CD14-positive monocyte (primary cell): ENCODE measurements at regions not wholly inside any gene's neighbourhood (a gene's known extent, or its start where the extent isn't known, plus 50 kb on each side); places are given as distances from the start of the nearest gene placed in this dataset.

ENCODE experiments used
- DNase-seq, 3 donors: peaks; one replicate each; pipeline ENCODE4 v3.0.0-alpha.2; 2011 to 2022
- H2AFZ ChIP-seq: 2 replicates; pipeline ENCODE4 v1.6.0; 2012; ENCODE audit warnings: mild to moderate bottlenecking, low read depth, low read length, inconsistent platforms; ENCODE audit not compliant: insufficient read depth, poor library complexity, severe bottlenecking
- H3K27ac ChIP-seq, 2 donors: 1 replicate in 1 of 2; 2 replicates in 1 of 2; pipeline ENCODE4 v1.5.1; 2012 to 2013; ENCODE audit warnings: low read length in 2 of 2, control low read depth in 1 of 2, inconsistent platforms in 1 of 2, low read depth in 1 of 2, mild to moderate bottlenecking in 1 of 2
- H3K27me3 ChIP-seq, 2 donors: one replicate each; pipeline versions ENCODE4 v1.6.0 to v1.6.1; 2011 to 2013; ENCODE audit warnings: low read length in 2 of 2; ENCODE audit not compliant: control insufficient read depth in 2 of 2, insufficient read depth in 2 of 2
- H3K36me3 ChIP-seq, 2 donors: replicated peaks in 1 of 2; 1 replicate in 1 of 2; 2 replicates in 1 of 2; pipeline versions ENCODE4 v1.5.1 to v1.6.1; 2012 to 2013; ENCODE audit warnings: low read length in 2 of 2, control low read depth in 1 of 2, inconsistent platforms in 1 of 2, mild to moderate bottlenecking in 1 of 2; ENCODE audit not compliant: insufficient read depth in 2 of 2, control insufficient read depth in 1 of 2
- H3K4me1 ChIP-seq, 2 donors: 1 replicate in 1 of 2; 2 replicates in 1 of 2; pipeline versions ENCODE4 v1.5.1 to v1.6.1; 2012 to 2013; ENCODE audit warnings: low read length in 2 of 2, control low read depth in 1 of 2, inconsistent platforms in 1 of 2, mild to moderate bottlenecking in 1 of 2, moderate library complexity in 1 of 2; ENCODE audit not compliant: insufficient read depth in 2 of 2, control insufficient read depth in 1 of 2
- H3K4me2 ChIP-seq: replicated peaks from 2 replicates; pipeline ENCODE3; 2012; ENCODE audit warnings: low read length, moderate library complexity, mild to moderate bottlenecking; ENCODE audit not compliant: poor library complexity, severe bottlenecking; ENCODE audit errors: extremely low read depth
- H3K4me3 ChIP-seq, 3 experiments: fragments of 200-600 bp in 1 of 3; sonication (generic) in 1 of 3; replicated peaks in 1 of 3; 1 replicate in 2 of 3; 2 replicates in 1 of 3; pipeline ENCODE4 v1.5.1; 2011 to 2013; ENCODE audit warnings: low read length in 3 of 3, mild to moderate bottlenecking in 3 of 3, control low read depth in 2 of 3, low read depth in 2 of 3, inconsistent platforms in 1 of 3, moderate library complexity in 1 of 3
- H3K79me2 ChIP-seq: 2 replicates; pipeline ENCODE4 v1.6.0; 2012; ENCODE audit warnings: mild to moderate bottlenecking, control low read depth, inconsistent platforms, low read length, moderate library complexity; ENCODE audit not compliant: insufficient read depth
- H3K9ac ChIP-seq: 2 replicates; pipeline ENCODE4 v1.6.0; 2017; ENCODE audit warnings: low read length, mild to moderate bottlenecking; ENCODE audit not compliant: insufficient read depth, poor library complexity, severe bottlenecking
- H3K9me3 ChIP-seq, 2 donors: replicated peaks in 1 of 2; 1 replicate in 1 of 2; 2 replicates in 1 of 2; pipeline versions ENCODE4 v1.5.1 to v1.6.1; 2012 to 2013; ENCODE audit warnings: low read length in 2 of 2, control low read depth in 1 of 2; ENCODE audit not compliant: control insufficient read depth in 1 of 2, insufficient read depth in 1 of 2
- H4K20me1 ChIP-seq: 2 replicates; pipeline ENCODE4 v1.6.0; 2012; ENCODE audit warnings: mild to moderate bottlenecking, low read length, control low read depth, moderate library complexity; ENCODE audit not compliant: insufficient read depth
- H3K27ac Mint-ChIP-seq, 7 donors: one replicate each; pipeline ENCODE4 v1.8.0; 2020; ENCODE audit warnings: mild to moderate bottlenecking in 7 of 7, mixed read lengths in 7 of 7, moderate library complexity in 6 of 7, inconsistent platforms in 2 of 7
- H3K27me3 Mint-ChIP-seq, 3 donors: one replicate each; pipeline ENCODE4 v1.8.0; 2021 to 2022; ENCODE audit warnings: low read depth in 3 of 3, mild to moderate bottlenecking in 3 of 3, mixed read lengths in 3 of 3, moderate library complexity in 3 of 3, inconsistent platforms in 1 of 3
- H3K36me3 Mint-ChIP-seq, 2 donors: one replicate each; pipeline ENCODE4 v1.8.0; 2020; ENCODE audit warnings: mixed read lengths in 2 of 2, inconsistent platforms in 1 of 2, mild to moderate bottlenecking in 1 of 2
- H3K4me1 Mint-ChIP-seq: one replicate; pipeline ENCODE4 v1.8.0; 2020; ENCODE audit warnings: mild to moderate bottlenecking, mixed read lengths
- H3K4me3 Mint-ChIP-seq, 2 donors: one replicate each; pipeline ENCODE4 v1.8.0; 2020; ENCODE audit warnings: mild to moderate bottlenecking in 2 of 2, mixed read lengths in 2 of 2, moderate library complexity in 1 of 2
- H3K9me3 Mint-ChIP-seq, 7 donors: one replicate each; pipeline ENCODE4 v1.8.0; 2020 to 2022; ENCODE audit warnings: mixed read lengths in 7 of 7, mild to moderate bottlenecking in 6 of 7, moderate library complexity in 6 of 7, inconsistent platforms in 2 of 7
- CTCF ChIP-seq: fragments of 200-600 bp; IDR thresholded peaks from one replicate; pipeline ENCODE4 v1.8.0; 2022; ENCODE audit warnings: antibody characterized with exemption, mild to moderate bottlenecking
- WGBS: methylation state at CpG from one replicate; pipeline ENCODE4 v1.1.5; 2013; ENCODE audit warnings: missing lambda C conversion rate; ENCODE audit not compliant: insufficient coverage; 5-methylcytosine and 5-hydroxymethylcytosine counted together
- intact Hi-C, 2 donors: fragments of 100-400 bp; cut with micrococcal nuclease; formaldehyde crosslinking; loops; one replicate each; pipeline versions ENCODE4 v1.15.0 to v1.15.1; 2023

GRCh38 chr14:71618047-71618446 lies 314.2 kb upstream of the RGS6 start:
- TF ChIP-seq CTCF, result no peak
- Mint-ChIP-seq H3K4me3 (no peak overlapping the region), H3K27me3 (peaks cover 0 to 3% (median 0%) of the 10 kb centered on the region in 3 donors), H3K9me3 (peaks cover 0 to 2% (median 0%) of the 10 kb centered on the region in 7 donors), H3K36me3 (peaks cover 45 to 53% of the 10 kb centered on the region in 2 donors), H3K4me1 (peaks cover 3% of the 10 kb centered on the region), H3K27ac (no peak overlapping the region)
- H3K27me3 ChIP-seq, result no peaks in the 10 kb centered on the region
- H3K4me1 ChIP-seq, result no peaks in the 10 kb centered on the region
- 100% methylated on average over 2 of the region's 3 CpGs for WGBS
- no peaks in the 10 kb centered on the region for H3K79me2 ChIP-seq
- H3K9ac ChIP-seq, result no peak overlapping the region
- no peak overlapping the region for H3K4me2 ChIP-seq
- no peak overlapping the region for H3K27ac ChIP-seq
- no peak for DNase-seq
- peaks cover 43% of the 10 kb centered on the region for H4K20me1 ChIP-seq
- no peak overlapping the region for H2AFZ ChIP-seq
- H3K9me3 ChIP-seq, result no peaks in the 10 kb centered on the region
- intact Hi-C loops, result no loop called here
- peaks cover 18 to 52% of the 10 kb centered on the region in 2 donors for H3K36me3 ChIP-seq
- no peak overlapping the region for H3K4me3 ChIP-seq

- Histone ChIP-seq H3K79me2 (no peaks in the 10 kb centered on the region), H3K9me3 (no peaks in the 10 kb centered on the region), H3K4me1 (no peaks in the 10 kb centered on the region), H3K9ac (no peak overlapping the region), H3K4me2 (no peak overlapping the region), H3K4me3 (no peak overlapping the region), H3K27ac (no peak overlapping the region), H4K20me1 (peaks cover 37% of the 10 kb centered on the region), H3K36me3 (peaks cover 18 to 58% of the 10 kb centered on the region in 2 donors), H2AFZ (no peak overlapping the region), H3K27me3 (no peaks in the 10 kb centered on the region)
- TF ChIP-seq CTCF, result no peak
- H3K36me3 Mint-ChIP-seq, result peaks cover 48 to 57% of the 10 kb centered on the region in 2 donors
- H3K27me3 Mint-ChIP-seq, result peaks cover 0 to 3% (median 0%) of the 10 kb centered on the region in 3 donors
- H3K4me1 Mint-ChIP-seq, result no peaks in the 10 kb centered on the region
- intact Hi-C loops, result no loop called here
- no peak for DNase-seq
- WGBS, result 93% methylated on average over 3 of the region's 5 CpGs
- H3K9me3 Mint-ChIP-seq, result peaks cover 0 to 2% (median 0%) of the 10 kb centered on the region in 7 donors
- H3K4me3 Mint-ChIP-seq, result no peak overlapping the region
- H3K27ac Mint-ChIP-seq, result no peak overlapping the region
These were observed 313.5 kb upstream of the RGS6 start for GRCh38 chr14:71618716-71619115.
